Stomach (tissue), 4 donors: ENCODE measurements at regions not wholly inside any gene's neighbourhood (a gene's known extent, or its start where the extent isn't known, plus 50 kb on each side); places are given as distances from the start of the nearest gene placed in this dataset.

Experiments
- POLR2A ChIP-seq, 4 donors: fragments of 450-650 bp; IDR thresholded peaks; one replicate each; pipeline ENCODE4 v1.6.1; 2016; ENCODE audit warnings: antibody characterized with exemption in 4 of 4, control low read depth in 2 of 4, mild to moderate bottlenecking in 1 of 4, moderate library complexity in 1 of 4
- POLR2AphosphoS5 ChIP-seq, 3 donors: sonication (generic); formaldehyde crosslinking; IDR thresholded peaks; one replicate each; pipeline ENCODE4 v1.6.1; 2016; ENCODE audit warnings: antibody characterized with exemption in 3 of 3
- TF ChIP-seq, protein P1 (sequence below), 7 experiments: fragments of 450-650 bp in 4 of 7; fragments of 200-600 bp in 3 of 7; sonication (generic) in 3 of 7; IDR thresholded peaks; one replicate each; pipeline ENCODE4 v1.5.1; 2016 to 2019; ENCODE audit warnings: antibody characterized with exemption in 7 of 7, control low read depth in 2 of 7, mild to moderate bottlenecking in 1 of 7

DNA sequence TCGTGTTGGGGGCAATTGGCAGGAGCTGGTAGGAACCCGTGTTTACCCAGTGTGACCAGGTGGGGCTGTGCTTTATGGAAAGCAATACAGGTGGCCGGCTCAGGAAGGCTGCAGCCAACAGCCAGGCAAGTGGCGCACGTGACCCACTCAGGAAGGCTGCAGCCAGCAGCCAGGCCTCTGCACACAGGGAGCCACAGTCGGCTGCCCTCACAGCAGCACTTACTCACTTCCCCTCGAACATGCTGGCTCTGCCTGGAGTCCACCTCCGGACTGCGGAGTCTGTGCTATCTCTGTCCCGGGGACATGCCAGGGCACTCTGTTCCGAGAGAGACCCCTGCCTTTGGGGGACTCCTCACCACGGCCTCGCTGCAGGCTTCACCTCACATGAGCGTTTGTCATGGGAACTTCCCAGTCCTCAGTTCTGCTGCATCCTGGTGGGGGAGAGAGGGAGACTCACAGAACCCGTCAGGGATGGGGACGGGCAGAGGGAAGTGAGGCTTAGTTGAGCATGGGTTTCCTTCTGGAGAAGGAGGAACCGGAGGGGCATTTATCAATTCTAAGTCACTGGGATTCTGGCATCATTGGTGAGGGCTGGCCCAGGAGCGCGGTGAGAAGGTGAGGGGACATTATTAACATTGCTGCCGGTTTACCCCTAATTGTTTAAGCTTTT is 76.8 kb downstream of the TTLL2 start:
- TF ChIP-seq, protein P1, sequence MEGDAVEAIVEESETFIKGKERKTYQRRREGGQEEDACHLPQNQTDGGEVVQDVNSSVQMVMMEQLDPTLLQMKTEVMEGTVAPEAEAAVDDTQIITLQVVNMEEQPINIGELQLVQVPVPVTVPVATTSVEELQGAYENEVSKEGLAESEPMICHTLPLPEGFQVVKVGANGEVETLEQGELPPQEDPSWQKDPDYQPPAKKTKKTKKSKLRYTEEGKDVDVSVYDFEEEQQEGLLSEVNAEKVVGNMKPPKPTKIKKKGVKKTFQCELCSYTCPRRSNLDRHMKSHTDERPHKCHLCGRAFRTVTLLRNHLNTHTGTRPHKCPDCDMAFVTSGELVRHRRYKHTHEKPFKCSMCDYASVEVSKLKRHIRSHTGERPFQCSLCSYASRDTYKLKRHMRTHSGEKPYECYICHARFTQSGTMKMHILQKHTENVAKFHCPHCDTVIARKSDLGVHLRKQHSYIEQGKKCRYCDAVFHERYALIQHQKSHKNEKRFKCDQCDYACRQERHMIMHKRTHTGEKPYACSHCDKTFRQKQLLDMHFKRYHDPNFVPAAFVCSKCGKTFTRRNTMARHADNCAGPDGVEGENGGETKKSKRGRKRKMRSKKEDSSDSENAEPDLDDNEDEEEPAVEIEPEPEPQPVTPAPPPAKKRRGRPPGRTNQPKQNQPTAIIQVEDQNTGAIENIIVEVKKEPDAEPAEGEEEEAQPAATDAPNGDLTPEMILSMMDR (IDR thresholded peaks at IDR 0.05), result no peak
- TF ChIP-seq POLR2AphosphoS5 (IDR thresholded peaks at IDR 0.05), result no peak
- no peak for TF ChIP-seq POLR2A (IDR thresholded peaks at IDR 0.05)
